Body of pancreas (tissue), 4 donors: ENCODE measurements at regions not wholly inside any gene's neighbourhood (a gene's known extent, or its start where the extent isn't known, plus 50 kb on each side); places are given as distances from the start of the nearest gene placed in this dataset.
"Not testable (repeated sequence)": the region's sequence is repeated elsewhere in the genome, so short reads cannot be mapped to it uniquely, and the experiment has no call there.

ENCODE experiments used
- ATAC-seq: fragments of 150-250 bp; one replicate; pipeline ENCODE4 v1.9.1; 2016
- DNase-seq, 4 donors: peaks; one replicate each; pipeline ENCODE4 v3.0.0-alpha.2; 2019
- H3K27ac ChIP-seq, 4 donors: fragments of 200-600 bp; sonication (generic); 1 replicate in 3 of 4; 2 replicates in 1 of 4; pipeline versions ENCODE4 v1.5.1 to v1.6.1; 2016 to 2019; ENCODE audit warnings: mild to moderate bottlenecking in 1 of 4, mixed read lengths in 1 of 4, moderate library complexity in 1 of 4
- H3K27me3 ChIP-seq, 2 donors: fragments of 200-600 bp; sonication (generic); one replicate each; pipeline ENCODE4 v1.6.0; 2016; ENCODE audit warnings: mild to moderate bottlenecking in 1 of 2
- H3K36me3 ChIP-seq, 2 donors: fragments of 200-600 bp; sonication (generic); replicated peaks in 1 of 2; 2 replicates each; pipeline ENCODE4 v1.5.1; 2016; ENCODE audit warnings: low read depth in 2 of 2; ENCODE audit not compliant: insufficient read depth in 1 of 2
- H3K4me1 ChIP-seq: fragments of 200-600 bp; sonication (generic); one replicate; pipeline ENCODE4 v1.6.0; 2016
- H3K4me3 ChIP-seq, 2 donors: fragments of 200-600 bp; sonication (generic); 1 replicate in 1 of 2; 2 replicates in 1 of 2; pipeline ENCODE4 v1.5.1; 2016 to 2019
- H3K9me3 ChIP-seq, 3 donors: fragments of 200-600 bp; sonication (generic); 1 replicate in 2 of 3; 2 replicates in 1 of 3; pipeline ENCODE4 v1.5.1; 2016
- CTCF ChIP-seq, 7 experiments: fragments of 450-650 bp in 4 of 7; fragments of 200-600 bp in 3 of 7; sonication (generic) in 3 of 7; IDR thresholded peaks; one replicate each; pipeline ENCODE4 v1.5.1; 2016 to 2019; ENCODE audit warnings: antibody characterized with exemption in 7 of 7
- POLR2A ChIP-seq, 3 donors: fragments of 450-650 bp; IDR thresholded peaks; one replicate each; pipeline ENCODE4 v1.6.1; 2016; ENCODE audit warnings: antibody characterized with exemption in 3 of 3, mild to moderate bottlenecking in 2 of 3
- WGBS, 2 donors: methylation state at CpG; one replicate each; pipeline ENCODE4 v1.1.5; 2017; 5-methylcytosine and 5-hydroxymethylcytosine counted together
- intact Hi-C: fragments of 100-400 bp; cut with DNase I; formaldehyde crosslinking; loops from one replicate; pipeline ENCODE4 v1.15.1; 2023

- intact Hi-C loops, H3K36me3 ChIP-seq: not testable (repeated sequence)
- 48 to 60% methylated on average over 4 to 5 of the region's 5 CpGs for WGBS, 2 donors
These were observed 251.2 kb upstream of the CNR1 start for GRCh38 chr6:88417361-88417760.

GRCh38 chr6:88413459-88413858 is 247.3 kb upstream of the CNR1 start:
- Histone ChIP-seq H3K27me3 (no peaks in the 10 kb centered on the region), H3K9me3 (no peaks in the 10 kb centered on the region), H3K36me3 (no peaks in the 10 kb centered on the region), H3K4me3 (no peak overlapping the region), H3K4me1 (no peaks in the 10 kb centered on the region), H3K27ac (no peak overlapping the region)
- no peak for TF ChIP-seq POLR2A (IDR thresholded peaks at IDR 0.05)
- TF ChIP-seq CTCF (IDR thresholded peaks at IDR 0.05): no peak
- WGBS, 2 donors: 16 to 35% methylated on average over 1 of the region's 1 CpG
- intact Hi-C loops: no loop called here
- ATAC-seq (no peak), DNase-seq (no peak)

More at GRCh38 chr6:88417361-88417760, 251.2 kb upstream of the CNR1 start:
- not testable (repeated sequence) for ATAC-seq, H3K4me1 ChIP-seq, H3K9me3 ChIP-seq, H3K27me3 ChIP-seq, H3K27ac ChIP-seq, DNase-seq, H3K4me3 ChIP-seq

GRCh38 chr6:88408355-88408754 is 242.2 kb upstream of the CNR1 start:
- H3K27ac ChIP-seq, H3K4me1 ChIP-seq, H3K4me3 ChIP-seq, DNase-seq, intact Hi-C loops, ATAC-seq, H3K9me3 ChIP-seq, H3K27me3 ChIP-seq, H3K36me3 ChIP-seq: not testable (repeated sequence)
- 73 to 86% methylated on average over 3 to 4 of the region's 4 CpGs for WGBS, 2 donors

- DNase-seq, H3K27me3 ChIP-seq, intact Hi-C loops, ATAC-seq, H3K4me3 ChIP-seq, H3K27ac ChIP-seq, H3K4me1 ChIP-seq, H3K36me3 ChIP-seq, H3K9me3 ChIP-seq: not testable (repeated sequence)
- 75 to 87% methylated on average over 14 to 15 of the region's 19 CpGs for WGBS, 2 donors
These were observed 240.5 kb upstream of the CNR1 start for GRCh38 chr6:88406674-88407073.

- WGBS, 2 donors: 44 to 48% methylated on average over 1 of the region's 1 CpG
- DNase-seq (no peak), ATAC-seq (no peak)
- no peak for TF ChIP-seq POLR2A (IDR thresholded peaks at IDR 0.05)
- TF ChIP-seq CTCF (IDR thresholded peaks at IDR 0.05): no peak
- H3K27me3 ChIP-seq: no peaks in the 10 kb centered on the region
- no peaks in the 10 kb centered on the region for H3K9me3 ChIP-seq
- no peak overlapping the region for H3K27ac ChIP-seq
- intact Hi-C loops: no loop called here
- H3K4me3 ChIP-seq: no peak overlapping the region
- no peaks in the 10 kb centered on the region for H3K36me3 ChIP-seq
- no peaks in the 10 kb centered on the region for H3K4me1 ChIP-seq
These were observed 237.3 kb upstream of the CNR1 start for GRCh38 chr6:88403486-88403885.

- H3K4me3 ChIP-seq: no peak overlapping the region
- no peak for TF ChIP-seq CTCF (IDR thresholded peaks at IDR 0.05)
- TF ChIP-seq POLR2A (IDR thresholded peaks at IDR 0.05): no peak
- intact Hi-C loops: no loop called here
- no peaks in the 10 kb centered on the region for H3K36me3 ChIP-seq
- WGBS, 2 donors: 73 to 80% methylated on average over 3 of the region's 3 CpGs
- ATAC-seq: no peak
- no peaks in the 10 kb centered on the region for H3K4me1 ChIP-seq
- H3K27me3 ChIP-seq: no peaks in the 10 kb centered on the region
- H3K27ac ChIP-seq: no peak overlapping the region
- H3K9me3 ChIP-seq: no peaks in the 10 kb centered on the region
- no peak for DNase-seq
These were observed 236.8 kb upstream of the CNR1 start for GRCh38 chr6:88402909-88403308.

GRCh38 chr6:88390998-88391397 is 224.9 kb upstream of the CNR1 start:
- ATAC-seq, H3K36me3 ChIP-seq, H3K4me3 ChIP-seq, H3K9me3 ChIP-seq, intact Hi-C loops, DNase-seq, H3K27me3 ChIP-seq, H3K4me1 ChIP-seq, H3K27ac ChIP-seq: not testable (repeated sequence)
- 45% methylated on average over 7 of the region's 7 CpGs; no CpG with 5 or more reads in 1 of the 2 donors for WGBS, 2 donors
